Fibroblast of skin of abdomen (primary cell): ENCODE measurements at regions not wholly inside any gene's neighbourhood (a gene's known extent, or its start where the extent isn't known, plus 50 kb on each side); places are given as distances from the start of the nearest gene placed in this dataset.

Experiments used
- DNase-seq: peaks from one replicate; pipeline ENCODE4 v3.0.0-alpha.2; 2013

- no peak for DNase-seq
These were observed 577.5 kb downstream of the BCL11B start for GRCh38 chr14:98694541-98694940.

GRCh38 chr14:98695809-98696208, 576.2 kb downstream of the BCL11B start:
- no peak for DNase-seq

- DNase-seq: no peak
These were observed 573.7 kb downstream of the BCL11B start for GRCh38 chr14:98698341-98698740.

GRCh38 chr14:98700748-98701147, 571.2 kb downstream of the BCL11B start:
- no peak for DNase-seq

GRCh38 chr14:98701377-98701776, 570.6 kb downstream of the BCL11B start:
- DNase-seq: no peak

DNA sequence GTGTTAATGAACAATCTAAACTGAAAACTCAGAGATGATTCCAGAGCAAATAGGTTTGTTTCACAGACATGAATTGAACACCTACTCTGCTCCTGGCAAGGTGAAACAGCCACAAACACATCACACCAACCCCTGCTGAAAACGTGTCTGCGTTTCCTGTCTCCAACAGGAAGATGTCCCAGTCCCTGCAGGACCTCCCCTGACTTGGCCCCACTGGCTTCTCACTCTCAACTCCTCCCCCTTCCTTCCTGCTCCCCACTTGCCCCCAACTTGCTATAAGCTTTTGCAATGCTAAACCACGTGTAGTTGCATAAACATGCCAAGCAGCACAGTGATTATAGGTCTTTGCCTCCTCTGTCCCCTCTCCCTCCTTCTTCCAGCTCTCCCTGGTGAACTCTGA, 567.6 kb downstream of the BCL11B start:
- no peak for DNase-seq

- peak; percentile 69 for DNase-seq
These were observed 566.1 kb downstream of the BCL11B start for GRCh38 chr14:98705871-98706300.

DNA sequence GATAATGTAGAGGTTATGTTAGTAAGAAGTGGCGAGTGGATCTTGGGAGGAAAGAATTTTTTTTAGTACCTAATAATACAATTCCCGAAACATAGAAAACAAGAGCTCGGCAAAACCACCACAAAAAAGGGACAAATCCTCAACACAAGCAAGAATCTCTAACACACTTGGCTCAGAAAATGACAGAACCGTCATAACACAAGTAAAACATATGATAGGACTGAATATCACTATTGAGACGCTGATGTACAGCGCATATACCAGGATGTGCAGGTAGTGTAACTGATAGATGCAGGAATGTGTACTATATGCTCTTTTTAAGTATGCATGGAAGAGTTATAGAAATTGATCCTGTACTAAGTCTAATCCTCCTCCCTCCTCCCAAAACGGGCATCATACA, 564.5 kb downstream of the BCL11B start:
- no peak for DNase-seq

- DNase-seq: no peak
These were observed 563.4 kb downstream of the BCL11B start for GRCh38 chr14:98708555-98708954.

GRCh38 chr14:98711453-98711852, 560.5 kb downstream of the BCL11B start:
- DNase-seq: peak; percentile 12

DNA sequence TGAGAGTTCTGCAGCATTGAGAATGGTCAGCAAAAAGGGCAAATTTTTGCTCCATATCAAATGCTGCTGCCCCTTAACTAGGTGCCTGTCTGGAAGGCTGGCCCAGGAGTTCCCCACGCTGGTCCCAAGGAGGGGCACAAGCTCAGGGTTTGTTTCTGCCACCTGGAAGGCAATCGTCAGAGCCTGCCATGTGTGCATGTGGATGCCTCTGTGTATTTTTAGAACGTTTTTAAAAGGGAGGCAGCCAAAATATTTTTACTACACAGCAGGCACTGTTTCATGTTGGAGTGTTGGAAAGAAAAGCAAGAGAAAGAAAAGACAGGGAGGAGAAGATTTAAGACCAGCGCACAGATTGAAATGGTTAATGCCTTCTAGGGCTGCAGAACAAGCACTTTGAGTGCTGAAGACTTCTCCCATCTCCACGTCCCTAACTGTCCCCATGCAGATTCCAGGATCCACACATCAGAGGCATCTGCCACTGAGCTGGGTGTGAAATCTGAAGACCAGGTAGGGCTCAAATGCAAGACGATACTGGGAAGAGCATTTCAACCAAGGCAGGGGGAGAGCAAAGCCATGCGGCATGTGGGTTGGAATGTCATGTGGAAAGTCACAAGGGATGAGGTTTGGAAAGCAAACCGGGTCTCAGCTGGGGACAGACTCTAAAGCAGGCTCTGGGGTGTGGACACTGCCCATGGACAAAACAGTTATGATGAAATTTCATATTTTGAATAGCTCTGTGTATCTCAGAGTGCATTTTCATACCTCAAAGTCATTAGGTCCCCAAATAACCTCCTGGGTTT, 557.2 kb downstream of the BCL11B start:
- DNase-seq: no peak

DNA sequence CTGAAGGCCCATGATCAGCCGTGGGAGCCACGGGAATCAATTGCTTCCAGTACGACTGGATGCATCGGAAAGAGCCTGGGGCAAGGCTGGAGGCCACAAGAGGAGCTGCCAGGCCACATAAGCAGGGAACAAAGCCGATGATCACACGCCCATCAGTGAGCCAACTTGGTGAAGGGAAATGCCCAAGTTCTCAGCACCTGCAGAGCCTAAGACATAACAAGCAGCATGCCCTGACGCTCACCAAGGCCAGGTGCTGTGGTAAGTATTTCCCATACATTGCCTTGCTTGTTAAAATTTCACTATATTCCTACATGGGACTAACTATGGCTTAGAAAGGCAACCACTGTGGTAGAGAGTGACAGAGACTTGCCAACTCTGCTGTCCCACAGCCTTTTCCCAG, 555.9 kb downstream of the BCL11B start:
- no peak for DNase-seq

- DNase-seq: no peak
These were observed 550.9 kb downstream of the BCL11B start for GRCh38 chr14:98721061-98721460.

DNA sequence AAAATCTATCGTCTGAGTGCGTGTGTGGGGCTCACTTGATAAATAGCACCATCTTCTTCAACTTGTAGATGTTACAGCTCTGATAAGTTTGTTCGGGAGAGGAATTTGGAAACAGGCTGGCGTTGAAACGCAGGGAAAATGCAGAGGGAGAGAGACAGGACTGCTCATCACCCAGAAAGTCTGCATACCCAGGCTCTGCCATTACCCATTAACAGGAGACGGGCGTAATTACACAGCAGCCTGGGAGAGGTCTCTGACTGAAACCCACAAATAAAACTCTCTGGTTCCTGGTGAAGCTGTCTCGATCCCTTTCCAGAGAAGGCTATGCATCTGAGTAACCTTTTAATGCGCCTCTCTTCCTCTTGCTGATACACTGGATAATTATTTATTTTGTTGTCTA, 547.3 kb downstream of the BCL11B start:
- no peak for DNase-seq

DNA sequence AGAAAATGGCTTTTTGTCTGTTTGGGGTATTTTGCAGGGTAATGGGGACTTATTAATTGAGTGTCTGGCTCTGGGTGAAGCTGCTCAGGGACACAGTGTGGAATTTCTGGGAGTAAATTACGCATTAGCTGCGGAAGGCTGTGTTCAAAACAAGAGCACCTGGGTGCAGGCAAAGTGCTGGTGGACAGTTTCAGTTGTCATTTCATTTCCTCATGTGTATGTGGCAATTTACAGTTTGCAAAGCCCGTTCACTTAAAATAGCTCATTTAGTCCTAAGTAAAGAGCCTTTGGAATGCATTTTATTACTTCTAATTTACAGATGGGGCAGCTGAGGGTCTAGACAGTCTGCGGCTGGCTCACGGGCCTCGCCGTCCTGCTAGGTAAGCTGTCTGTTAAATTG, 546.8 kb downstream of the BCL11B start:
- no peak for DNase-seq

DNA sequence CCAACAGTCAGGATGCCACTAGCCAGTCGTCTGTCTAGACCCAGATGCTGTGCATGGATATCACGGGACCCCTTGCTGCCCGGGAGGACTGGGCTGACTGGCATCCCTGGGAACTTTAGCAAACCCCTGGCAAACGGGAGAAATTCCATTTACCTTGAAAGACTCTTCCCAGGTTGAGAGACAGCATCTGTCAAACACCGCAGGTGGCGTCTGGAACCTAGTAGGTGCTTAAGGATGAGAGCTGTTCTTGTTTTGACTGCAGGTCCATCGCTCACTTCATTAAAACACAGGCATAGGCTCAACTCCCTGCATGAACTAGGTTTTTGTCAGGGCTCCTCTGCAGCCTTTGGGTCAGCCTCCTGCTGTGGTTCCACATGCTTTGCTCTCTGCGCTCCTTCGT, 546.3 kb downstream of the BCL11B start:
- no peak for DNase-seq

- no peak for DNase-seq
These were observed 545.2 kb downstream of the BCL11B start for GRCh38 chr14:98726585-98727405.

GRCh38 chr14:98728024-98728423, 544.0 kb downstream of the BCL11B start:
- no peak for DNase-seq

GRCh38 chr14:98728836-98729235, 543.2 kb downstream of the BCL11B start:
- DNase-seq: no peak

DNA sequence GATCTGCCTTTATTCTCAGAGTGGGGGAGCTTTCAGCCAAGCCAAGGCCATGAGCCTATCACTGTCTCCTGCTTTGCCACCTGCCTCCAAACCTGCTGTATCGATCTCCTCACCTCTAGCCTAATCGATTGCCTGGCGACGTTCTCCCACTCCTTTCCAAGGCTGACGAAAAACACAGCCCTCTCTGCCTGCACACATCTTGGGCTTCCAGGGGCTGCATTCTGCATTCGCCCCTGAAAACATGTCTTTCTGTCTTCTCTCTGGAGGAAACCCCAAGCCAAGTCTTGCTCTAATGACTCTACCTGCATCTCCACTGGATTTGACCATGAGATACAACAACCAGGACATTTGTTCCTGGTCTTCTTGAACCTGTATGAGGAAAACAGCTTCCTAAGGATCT, 540.7 kb downstream of the BCL11B start:
- DNase-seq: no peak

GRCh38 chr14:98731701-98732100, 540.3 kb downstream of the BCL11B start:
- no peak for DNase-seq

DNA sequence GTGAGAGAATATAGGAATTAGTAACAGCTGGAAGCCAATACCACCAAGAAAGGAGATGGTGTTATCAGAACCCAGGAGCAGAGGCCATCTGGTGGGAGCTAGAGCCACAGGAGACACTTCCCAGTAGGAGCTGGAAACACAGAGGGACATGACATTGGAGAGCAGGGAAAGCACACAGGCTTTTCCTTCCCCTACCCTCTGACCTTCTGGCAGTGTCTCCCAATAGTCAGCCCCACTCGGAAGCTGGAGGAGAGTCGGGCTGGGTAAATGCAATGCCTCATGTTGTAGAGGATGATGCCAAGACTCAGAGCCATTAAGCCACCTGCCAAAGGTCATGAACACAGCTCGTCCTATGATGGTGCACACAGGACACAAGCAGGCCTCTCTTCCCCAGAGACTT, 538.5 kb downstream of the BCL11B start:
- no peak for DNase-seq

DNA sequence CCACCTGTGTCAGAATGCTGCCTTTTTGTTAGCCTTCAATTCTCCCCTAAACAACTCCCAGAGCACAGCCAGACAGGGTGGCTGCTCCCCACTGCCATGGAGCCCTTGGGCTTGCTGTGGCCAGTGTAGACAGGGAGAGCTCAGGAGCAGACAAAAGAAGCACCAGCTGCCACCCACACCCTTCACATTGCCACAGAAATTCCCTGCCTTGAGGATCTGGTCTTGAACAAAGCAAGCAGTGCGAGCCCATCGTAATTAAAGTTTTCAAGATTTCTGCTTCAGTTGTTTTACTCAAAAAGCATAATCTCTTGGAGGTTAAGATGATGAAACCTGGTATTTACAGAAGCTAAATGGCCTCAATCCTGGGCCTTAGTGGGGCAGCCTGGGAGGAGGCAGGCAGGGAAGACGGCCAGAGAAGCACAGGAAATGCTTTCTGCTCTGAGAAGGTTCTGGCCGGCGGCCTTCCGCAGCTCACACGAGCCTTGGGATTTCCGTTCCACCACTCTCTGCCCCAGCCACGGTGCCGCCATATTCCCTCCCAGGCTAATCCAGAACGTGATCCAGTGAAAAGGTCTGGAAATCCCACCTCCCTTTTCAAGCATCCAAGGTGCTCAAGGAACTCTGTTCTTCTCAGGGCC, 535.2 kb downstream of the BCL11B start:
- no peak for DNase-seq

DNA sequence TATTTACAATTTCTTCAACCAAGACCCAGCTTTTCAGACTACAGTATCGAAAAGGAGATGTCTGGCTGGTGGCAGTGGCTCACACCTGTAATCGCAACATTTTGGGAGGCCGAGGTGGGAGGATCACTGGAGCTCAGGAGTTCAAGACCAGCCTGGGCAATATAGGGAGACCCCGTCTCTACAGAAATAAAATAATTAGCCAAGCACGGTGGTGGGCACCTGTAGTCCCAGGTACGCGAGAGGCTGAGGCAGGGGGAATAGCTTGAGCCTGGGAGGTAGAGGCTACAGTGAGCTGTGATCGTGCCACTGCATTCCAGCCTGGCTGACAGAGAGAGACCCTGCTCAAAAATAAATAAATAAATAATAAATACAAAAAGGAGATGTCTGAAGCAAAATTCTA, 530.5 kb downstream of the BCL11B start:
- no peak for DNase-seq
